GM21825 (cell line): ENCODE measurements at regions not wholly inside any gene's neighbourhood (a gene's known extent, or its start where the extent isn't known, plus 50 kb on each side); places are given as distances from the start of the nearest gene placed in this dataset.
"Not testable (repeated sequence)": the region's sequence is repeated elsewhere in the genome, so short reads cannot be mapped to it uniquely, and the experiment has no call there.

ENCODE experiments used
- ATAC-seq: cut with Tn5 transposase; IDR thresholded peaks from one replicate; pipeline ENCODE4 v1.9.1; 2021; ENCODE audit warnings: mild to moderate bottlenecking, moderate library complexity; ENCODE audit not compliant: unreplicated experiment

DNA sequence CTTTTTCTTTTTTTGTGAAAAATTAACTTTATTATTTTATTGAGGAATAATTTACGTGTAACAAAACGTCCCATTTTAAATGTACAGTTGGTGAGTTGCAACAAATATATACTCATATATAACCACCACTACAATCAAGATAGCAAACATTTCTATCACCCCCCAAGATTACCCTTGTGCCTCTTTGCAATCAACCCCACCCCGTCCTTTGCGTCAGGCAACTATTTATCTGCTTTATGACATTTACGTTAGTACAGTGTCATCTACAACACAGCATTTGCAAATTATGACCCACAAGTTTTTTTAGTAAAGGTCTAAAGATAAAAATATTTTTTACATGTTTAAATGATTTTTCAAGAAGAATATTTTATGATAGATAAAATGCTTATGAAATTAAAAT, 485.6 kb upstream of the SOX9 start:
- no peak for ATAC-seq

DNA sequence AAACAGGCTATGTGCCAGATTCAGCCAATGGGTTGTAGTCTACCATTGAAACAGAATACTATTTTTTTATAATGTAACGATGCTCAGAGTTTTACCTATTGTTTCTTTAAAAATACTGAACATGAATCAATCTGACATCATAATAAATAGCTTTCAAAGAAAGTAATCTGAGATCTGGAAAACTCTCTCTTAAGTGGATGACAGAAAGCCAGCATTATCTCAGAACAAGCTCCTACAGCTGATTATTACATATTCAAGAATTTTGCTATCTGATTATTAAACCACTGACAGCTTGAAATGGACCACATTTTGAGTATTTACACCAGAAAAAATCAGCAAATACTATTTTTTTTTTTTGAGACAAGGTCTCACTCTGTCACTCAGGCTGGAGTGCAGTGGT, 484.2 kb upstream of the SOX9 start:
- ATAC-seq, result no peak

DNA sequence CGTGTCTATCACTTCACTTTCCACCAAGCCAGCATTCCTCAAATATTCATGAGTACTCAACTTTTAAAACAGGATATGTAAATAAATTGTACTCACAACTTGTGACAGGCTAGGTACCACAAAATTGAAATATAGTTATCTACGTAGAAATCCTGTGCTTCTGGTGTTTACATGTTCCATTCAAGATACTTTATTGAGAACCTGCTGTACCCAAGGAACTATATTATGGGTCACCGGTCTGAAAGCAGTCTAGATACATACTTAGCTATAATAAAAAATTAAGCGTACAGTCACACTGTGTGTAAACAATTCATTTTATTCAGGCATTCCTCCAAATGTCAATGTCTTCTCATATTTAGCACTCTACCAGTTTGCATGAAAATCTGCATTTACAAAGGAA, 482.2 kb upstream of the SOX9 start:
- ATAC-seq, result no peak

DNA sequence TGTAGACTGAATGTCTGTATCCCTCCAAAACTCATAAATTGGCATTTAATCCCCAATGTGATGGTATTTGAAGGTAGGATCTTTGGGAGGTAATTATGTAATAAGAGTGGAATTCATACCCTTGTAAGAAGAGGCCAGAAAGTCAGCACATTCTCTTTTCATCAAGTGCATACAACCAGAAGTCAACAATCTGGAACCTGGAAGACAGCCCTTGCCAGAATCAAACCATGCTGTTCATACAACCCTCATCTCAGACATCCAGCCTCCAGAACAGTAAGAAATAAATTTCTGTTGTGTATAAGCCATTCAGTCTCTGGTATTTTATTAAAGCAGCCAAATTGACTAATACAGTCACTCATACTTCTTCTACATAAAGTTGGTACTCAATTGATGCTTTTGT, 481.0 kb upstream of the SOX9 start:
- no peak for ATAC-seq

DNA sequence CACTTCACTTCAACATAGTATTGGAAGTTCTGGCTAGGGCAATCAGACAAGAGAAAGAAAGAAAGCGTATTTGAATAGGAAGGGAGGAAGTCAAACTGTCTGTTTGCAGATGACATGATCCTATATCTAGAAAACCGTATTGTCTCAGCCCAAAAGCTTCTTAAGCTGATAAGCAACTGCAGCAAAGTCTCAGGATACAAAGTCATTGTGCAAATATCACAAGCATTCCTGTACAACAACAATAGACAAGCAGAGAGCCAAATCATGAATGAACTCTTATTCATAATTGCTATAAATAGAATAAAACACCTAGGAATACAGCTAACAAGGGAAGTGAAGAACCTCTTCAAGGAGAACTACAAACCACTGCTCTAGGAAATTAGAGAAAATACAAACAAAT, 473.9 kb upstream of the SOX9 start:
- ATAC-seq, result not testable (repeated sequence)

DNA sequence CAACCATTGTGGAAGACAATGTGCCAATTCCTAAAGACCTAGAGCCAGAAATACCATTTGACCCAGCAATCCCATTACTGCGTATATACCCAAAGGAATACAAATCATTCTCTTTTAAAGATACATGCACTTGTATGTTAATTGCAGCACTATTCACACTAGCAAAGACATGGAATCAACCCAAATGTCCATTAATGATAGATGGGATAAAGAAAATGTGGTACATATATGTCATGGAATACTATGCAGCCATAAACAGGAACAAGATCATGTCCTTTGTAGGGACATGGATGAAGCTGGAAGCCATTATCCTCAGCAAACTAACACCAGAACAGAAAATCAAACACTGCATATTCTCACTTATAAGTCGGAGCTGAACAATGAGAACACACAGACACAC, 472.5 kb upstream of the SOX9 start:
- not testable (repeated sequence) for ATAC-seq

DNA sequence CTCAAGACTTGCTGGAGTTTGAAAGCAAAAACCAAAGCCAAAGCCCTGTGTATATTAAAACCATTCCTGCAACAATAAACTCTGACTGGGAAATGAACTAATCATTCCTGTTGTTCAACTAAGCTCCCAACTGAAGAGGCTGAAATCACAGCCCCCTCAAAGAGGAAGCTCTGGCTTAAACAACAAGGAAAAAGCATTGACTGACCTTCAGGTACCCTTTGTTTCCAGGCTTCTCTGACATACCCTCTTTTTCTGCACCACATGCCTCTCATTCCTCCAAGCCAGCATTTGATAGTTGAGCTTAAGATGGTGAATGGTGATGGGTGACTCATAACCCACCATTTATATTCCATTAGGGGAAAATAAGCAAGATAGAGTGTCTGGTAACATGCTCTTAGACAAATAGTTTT, 470.9 kb upstream of the SOX9 start:
- no peak for ATAC-seq

DNA sequence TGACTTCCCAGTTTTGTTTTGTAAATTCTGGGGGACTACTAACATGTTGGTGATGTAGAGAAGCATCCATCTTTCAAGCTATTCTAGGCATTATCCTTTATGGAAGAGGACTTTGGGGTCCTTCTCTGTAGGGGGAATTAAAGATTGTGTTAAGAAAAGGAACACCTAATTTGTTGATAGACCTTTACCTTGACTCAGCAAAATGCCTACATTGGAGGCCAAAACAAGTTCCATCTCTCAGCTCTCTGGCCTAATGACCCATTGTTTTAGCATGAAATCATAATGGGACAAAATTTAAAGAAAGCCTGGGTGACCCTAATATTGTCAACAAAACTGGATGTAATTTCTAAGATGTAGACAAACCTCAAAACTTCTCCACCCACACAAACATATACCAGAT, 465.3 kb upstream of the SOX9 start:
- no peak for ATAC-seq

DNA sequence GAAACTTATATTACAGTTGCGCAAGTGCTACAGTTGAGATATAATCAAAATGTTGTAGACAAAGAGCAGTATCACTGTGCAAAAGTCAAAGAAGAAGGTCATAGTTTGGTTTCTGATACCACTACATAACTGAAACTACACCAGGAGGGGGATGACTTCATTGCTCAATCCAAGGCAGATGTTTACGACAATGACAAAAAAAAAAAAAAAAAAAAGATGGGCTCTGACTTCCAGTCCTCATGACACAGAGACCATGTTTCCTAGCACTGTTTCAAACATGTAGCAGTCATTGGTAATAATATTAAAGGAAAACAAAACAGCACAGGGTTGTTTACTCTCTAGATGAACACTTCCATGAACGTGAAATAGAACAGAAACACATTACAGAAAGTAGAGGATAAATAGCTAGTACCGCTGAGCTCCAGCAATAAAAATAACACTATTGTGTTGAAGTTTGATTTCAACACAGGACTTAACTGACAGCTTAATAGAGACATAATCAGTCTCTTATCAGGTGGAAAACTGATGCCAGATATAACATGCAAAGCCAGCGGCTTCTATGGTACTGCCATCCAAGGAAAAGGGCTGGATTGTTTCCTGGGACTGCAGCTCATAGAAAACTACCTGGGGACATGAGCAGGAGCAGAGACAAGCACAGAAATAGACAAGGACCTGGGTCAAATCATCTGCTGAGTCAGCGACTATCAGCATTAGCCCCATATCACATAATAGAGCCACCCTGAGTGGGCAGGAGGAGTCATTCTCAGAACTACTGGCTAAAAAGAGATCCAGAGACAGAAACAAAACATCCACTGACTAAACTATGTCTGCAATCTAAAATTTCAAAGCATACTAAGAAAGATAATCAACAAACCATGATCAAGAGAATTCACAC, 463.6 kb upstream of the SOX9 start:
- no peak for ATAC-seq

DNA sequence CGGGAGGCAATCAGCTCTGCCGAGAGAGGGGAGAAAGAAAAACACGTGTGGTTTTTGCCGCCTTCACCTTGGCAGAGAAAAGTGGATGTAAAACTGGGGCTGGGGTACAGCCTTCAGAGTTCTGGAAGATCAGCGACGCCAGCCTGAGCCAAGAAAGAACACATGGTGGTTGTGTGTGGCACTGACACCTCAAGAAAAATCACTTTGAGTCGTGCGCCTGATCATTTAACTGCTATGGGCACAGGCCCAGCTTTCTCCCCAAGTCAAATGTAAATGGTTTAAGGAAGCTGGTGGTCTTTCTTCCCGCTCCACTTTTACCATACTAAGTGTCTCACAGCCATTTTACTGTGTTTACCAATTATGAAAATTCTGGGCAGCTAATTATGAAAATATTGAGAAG, 461.8 kb upstream of the SOX9 start:
- no peak for ATAC-seq

DNA sequence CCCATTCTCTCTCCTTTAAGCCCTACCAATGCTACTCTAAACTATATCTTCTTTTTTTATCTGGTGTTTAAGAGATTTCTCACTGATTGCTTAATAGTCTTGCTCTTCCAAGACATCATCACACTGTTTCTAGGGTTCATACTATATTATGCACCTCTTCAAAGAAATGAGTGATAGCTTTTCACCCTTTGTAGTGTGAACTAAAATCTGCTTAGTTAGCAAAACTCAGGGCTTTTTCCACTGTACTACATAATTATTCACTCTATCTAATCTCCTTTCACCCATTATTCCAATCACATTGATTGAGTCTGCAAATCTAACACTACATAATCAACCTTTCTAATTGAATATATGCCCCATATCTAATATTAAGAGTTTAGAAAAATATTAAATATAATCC, 456.0 kb upstream of the SOX9 start:
- no peak for ATAC-seq

DNA sequence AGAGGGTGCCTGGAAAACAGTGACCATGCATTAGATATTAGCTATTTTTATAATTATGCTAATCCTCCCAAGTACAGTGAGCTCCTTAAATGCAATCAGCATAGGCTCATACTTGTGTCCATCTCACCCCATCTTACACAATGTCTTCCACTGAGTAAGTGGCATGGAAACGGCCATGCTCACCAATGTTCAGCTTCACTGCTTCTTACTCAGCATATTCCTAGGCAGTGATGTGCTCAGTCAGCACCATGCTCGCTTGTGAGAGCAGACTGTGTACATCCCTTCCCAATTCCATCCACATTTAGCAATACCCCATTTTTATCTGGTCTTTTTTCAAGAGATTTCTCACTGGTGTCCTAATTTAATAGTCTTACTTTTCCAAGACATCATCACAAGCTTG, 454.8 kb upstream of the SOX9 start:
- no peak for ATAC-seq

DNA sequence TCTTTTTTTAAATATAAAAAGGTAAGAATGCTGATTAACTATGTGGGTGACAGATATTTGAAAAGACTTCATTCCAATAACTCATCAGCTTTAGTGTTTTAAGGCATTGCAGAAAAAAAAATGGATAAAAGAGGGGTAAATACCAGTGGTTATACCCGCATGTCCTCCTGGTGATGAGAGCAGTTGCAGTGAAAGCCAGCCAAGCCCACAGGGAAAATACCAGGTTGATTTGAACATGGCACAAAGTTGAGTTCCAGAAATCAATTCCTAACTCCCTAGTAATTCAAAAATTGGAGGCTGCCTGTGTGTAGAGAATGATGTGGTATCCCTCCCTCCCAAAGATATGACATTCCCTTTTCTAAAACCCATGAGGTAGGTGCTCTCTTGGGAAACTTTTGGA, 453.2 kb upstream of the SOX9 start:
- ATAC-seq, result no peak

DNA sequence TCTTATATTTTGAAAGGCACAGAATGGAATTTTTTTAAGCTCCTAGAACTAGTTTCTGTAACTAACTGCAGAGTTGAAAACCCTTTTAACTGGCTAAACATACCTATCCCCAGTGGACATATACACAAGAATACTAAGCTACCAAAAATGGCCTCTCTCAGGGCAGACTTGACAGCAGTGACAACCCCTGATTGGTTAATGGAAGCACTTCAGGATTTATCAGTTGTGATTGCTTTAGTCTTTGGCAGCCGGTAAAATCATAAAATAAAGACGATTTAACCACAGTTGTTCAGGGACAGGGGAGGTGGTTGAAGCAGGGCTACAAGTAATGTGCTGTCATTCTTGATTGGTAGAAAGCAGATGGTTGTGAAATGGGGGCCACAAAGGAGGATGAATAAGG, 452.0 kb upstream of the SOX9 start:
- ATAC-seq, result no peak

DNA sequence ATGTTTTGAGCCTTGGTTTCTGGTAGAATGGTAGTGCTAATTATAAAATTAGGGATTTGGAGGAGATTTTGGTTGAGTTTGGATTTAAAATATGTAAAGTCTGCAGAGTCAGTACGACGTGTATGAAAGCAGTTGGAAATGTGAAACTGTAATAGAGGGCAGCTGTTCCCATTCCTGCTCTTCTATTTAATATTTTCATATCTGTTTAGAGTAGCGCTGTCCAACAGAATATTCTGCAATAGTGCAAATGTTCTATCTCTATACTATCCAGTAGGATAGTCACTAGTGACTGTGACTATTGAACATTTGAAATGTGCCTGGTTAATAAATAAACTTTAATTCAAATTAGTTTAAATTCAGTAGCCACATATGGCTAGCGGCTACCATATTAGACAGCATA, 443.4 kb upstream of the SOX9 start:
- ATAC-seq, result no peak

DNA sequence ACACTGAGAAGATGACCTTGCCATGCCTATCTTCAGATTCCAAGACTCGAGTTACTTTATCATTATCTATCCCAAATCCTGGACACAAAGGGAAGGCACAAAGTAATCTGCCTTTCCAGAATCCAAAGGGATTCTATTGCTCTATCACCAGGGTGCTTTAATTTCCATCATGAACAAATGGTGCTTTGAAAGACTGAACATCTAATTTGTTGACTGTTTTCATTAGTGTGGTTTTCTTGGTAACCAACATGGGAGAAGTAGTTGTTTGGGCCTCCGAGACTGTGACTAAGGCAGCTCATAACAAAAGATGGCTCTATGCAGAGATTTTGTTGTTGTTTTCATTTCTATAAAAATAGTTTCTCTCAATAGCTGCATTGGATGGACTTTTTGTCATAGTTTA, 441.0 kb upstream of the SOX9 start:
- ATAC-seq, result no peak

DNA sequence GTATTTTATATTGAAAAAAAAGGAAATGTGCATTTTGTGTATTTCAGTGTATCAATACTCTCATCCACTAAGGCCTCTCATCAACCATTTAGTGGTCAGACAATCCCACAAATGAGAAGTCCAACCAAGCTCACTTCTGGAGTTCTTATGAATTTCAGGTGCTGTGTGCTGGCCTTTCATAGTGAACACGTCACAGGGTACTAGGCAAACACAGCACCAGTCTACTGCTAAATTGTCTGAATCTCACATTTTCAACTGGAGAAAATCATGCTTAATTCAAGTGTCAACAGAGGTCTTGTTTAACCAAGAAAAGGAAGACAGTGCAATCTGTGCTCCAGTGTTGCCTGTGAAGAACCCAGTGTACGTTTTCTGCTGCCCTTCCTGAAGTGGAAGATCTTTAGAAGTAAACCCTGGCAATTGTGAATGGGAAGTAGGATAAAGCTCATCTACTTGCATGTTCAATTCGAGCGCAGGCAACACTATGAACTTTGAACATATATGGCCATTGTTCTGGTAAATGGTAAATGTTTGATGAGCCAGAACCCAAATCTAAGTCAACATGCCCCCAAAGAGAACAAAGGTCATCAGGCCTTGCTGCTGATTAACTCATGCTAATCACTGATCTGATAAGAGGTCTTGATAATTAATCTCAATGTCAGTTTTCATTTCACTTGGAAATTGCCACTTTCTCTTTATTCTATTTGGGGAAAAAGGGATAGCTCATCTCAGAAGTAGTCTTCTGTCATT, 439.2 kb upstream of the SOX9 start:
- ATAC-seq, result no peak

DNA sequence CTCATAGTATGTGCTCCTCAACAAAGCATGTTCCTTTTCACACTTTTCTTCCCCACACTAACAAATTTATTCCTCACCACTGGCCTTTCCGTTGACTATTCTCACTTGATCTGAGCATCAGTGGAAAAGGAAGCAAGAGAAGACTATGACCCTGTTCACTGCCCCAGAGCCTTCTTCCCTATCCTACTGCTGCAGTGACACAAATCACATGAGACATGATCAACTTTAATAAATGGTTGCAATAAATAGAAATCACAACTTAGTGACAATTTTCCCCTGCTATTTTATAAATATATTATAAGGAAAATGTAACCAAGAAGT, 438.7 kb upstream of the SOX9 start:
- no peak for ATAC-seq

DNA sequence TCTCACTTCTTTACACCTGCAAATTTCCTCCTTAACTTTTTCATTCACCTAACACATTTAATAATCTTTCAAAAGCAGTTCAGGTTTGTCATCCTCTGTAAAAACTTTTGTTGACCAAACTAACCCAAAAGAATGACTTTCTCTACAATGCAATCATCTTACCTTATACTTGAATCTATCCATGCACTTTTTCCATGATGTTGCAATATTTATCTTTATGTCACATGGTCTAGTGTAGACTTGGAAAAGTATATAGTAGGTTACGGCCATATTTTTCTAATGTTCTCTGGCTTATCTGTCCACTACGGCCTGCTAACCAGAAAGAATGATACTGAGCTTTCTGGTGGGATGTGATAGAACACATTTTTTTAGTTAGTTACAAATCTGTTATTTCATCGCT, 431.0 kb upstream of the SOX9 start:
- ATAC-seq, result no peak

DNA sequence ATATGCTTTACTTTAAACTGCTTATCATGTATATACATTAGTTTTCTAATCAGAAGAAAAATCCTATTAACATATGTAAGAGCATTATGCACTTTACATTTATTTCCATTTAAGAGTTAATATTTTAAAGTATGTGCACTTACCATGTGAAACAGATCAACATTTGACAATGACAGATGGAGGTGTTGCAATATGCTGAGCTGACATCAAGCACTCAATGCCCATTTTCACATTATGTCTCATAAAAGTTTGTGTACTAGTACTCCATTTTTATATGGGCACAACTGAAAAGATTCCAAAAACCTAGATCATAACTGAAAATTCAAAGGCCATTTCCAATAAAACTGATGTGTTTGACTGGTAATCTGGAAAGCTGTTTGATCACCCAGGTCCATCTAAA, 420.9 kb upstream of the SOX9 start:
- no peak for ATAC-seq

DNA sequence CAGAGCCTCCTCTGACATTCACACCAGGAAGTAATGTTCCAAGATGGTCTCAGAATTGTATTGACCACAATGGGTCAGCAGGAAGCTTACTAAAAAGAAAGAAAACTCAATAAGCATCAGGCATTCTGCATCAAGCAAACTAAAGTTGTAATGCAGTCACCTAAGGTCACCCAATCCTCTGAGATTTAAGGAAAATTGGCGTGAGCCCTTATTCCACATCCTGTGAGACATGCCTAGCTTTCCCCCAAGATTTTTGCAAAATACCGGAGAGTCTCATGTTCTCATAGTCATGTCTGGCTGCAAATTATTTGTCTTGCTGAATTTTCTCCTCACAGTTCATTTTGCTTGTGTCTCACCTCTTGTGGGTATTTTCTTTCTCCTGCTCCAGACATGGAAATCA, 417.1 kb upstream of the SOX9 start:
- ATAC-seq, result no peak

DNA sequence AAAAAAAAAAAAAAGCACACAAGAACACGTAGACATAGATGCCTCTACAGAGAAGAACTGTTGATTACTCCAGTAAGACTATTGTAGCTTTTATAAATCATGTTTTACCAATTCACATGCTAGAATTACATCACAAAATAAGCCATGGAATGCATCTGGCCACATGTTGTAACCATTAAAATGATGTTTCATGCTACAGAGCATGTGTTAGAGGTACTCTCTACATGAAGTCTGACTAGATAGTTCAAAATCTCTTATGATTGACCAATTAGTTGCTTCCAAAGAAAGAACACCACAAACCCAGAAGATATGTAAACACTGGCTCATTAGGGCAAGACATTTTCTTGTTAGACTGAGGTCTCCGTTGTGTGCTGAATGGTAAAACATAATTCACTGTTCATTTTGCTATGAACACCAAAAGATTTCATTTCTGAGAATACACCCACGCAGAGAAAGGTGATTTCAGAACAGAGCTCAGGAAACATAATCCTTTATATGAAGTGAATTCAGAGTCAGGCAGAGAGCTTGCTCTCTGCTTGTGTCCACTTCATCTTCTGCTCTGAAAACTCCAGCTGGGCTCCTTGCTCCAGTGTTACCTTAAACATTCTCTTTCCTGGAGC, 411.4 kb upstream of the SOX9 start:
- ATAC-seq, result no peak
